OCI-LY1 (cell line): ENCODE measurements at regions not wholly inside any gene's neighbourhood (a gene's known extent, or its start where the extent isn't known, plus 50 kb on each side); places are given as distances from the start of the nearest gene placed in this dataset.

Experiments
- CTCF ChIP-seq: fragments of 200-600 bp; sonication (generic), shearing (Covaris generic); IDR thresholded peaks from 2 replicates; pipeline ENCODE4 v1.5.1; 2017; ENCODE audit warnings: mild to moderate bottlenecking, antibody characterized with exemption, low read length, moderate library complexity, mixed read lengths
- EZH2 ChIP-seq: fragments of 200-600 bp; sonication (generic), shearing (Covaris generic); IDR thresholded peaks from 2 replicates; pipeline ENCODE4 v1.8.0; 2017; ENCODE audit warnings: borderline replicate concordance, mixed run types, mild to moderate bottlenecking, antibody characterized with exemption, low read length, moderate library complexity, mixed read lengths

GRCh38 chrX:13371186-13371585 lies 51.3 kb upstream of the ATXN3L start:
- TF ChIP-seq CTCF (no peak), EZH2 (no peak)
